ENCODE measurements at regions not wholly inside any gene's neighbourhood (a gene's known extent, or its start where the extent isn't known, plus 50 kb on each side); places are given as distances from the start of the nearest gene placed in this dataset.

- intact Hi-C loops (cut with DNase I; ENCODE audit: low total_unique reads) = no loop called here
- peaks cover 0 to 58% of the 10 kb centered on the region in 2 donors for H3K27me3 ChIP-seq
Observed at GRCh38 chr20:62531046-62531838, 55.4 kb upstream of the GATA5 start.

GRCh38 chr20:62532921-62533320, 57.1 kb upstream of the GATA5 start:
- H3K27me3 ChIP-seq = peaks cover 0 to 57% of the 10 kb centered on the region in 2 donors

More at GRCh38 chr20:62531046-62531838, 55.4 kb upstream of the GATA5 start:
- Histone ChIP-seq H3K9me3 (no peaks in the 10 kb centered on the region), H3K4me1 (no peaks in the 10 kb centered on the region), H3K36me3 (no peaks in the 10 kb centered on the region), H3K27ac (no peak overlapping the region), H3K4me3 (no peak overlapping the region)
- TF ChIP-seq POLR2A (IDR thresholded peaks at IDR 0.05) (no peak), CTCF (IDR thresholded peaks at IDR 0.05) (no peak), POLR2AphosphoS5 (IDR thresholded peaks at IDR 0.05) (no peak)
- no peak for DNase-seq (ENCODE audit: low spot score in 2 of 2)

GRCh38 chr20:62533591-62534495, 58.0 kb upstream of the GATA5 start:
- Histone ChIP-seq H3K27ac (no peak overlapping the region), H3K27me3 (peaks cover 0 to 66% of the 10 kb centered on the region in 2 donors), H3K4me1 (no peaks in the 10 kb centered on the region), H3K9me3 (no peaks in the 10 kb centered on the region), H3K36me3 (no peaks in the 10 kb centered on the region), H3K4me3 (no peak overlapping the region)
- no peak for DNase-seq (ENCODE audit: low spot score in 2 of 2)
- TF ChIP-seq CTCF (IDR thresholded peaks at IDR 0.05) (no peak), POLR2A (IDR thresholded peaks at IDR 0.05) (no peak), POLR2AphosphoS5 (IDR thresholded peaks at IDR 0.05) (no peak)
- intact Hi-C loops (cut with DNase I; ENCODE audit: low total_unique reads) = no loop called here

More at GRCh38 chr20:62532921-62533320, 57.1 kb upstream of the GATA5 start:
- TF ChIP-seq POLR2A (IDR thresholded peaks at IDR 0.05) (no peak), CTCF (IDR thresholded peaks at IDR 0.05) (no peak)
- no peak for DNase-seq (ENCODE audit: low spot score in 2 of 2)
- Histone ChIP-seq H3K36me3 (no peaks in the 10 kb centered on the region), H3K4me1 (no peaks in the 10 kb centered on the region), H3K27ac (no peak overlapping the region), H3K9me3 (no peaks in the 10 kb centered on the region), H3K4me3 (no peak overlapping the region)
- intact Hi-C loops (cut with DNase I; ENCODE audit: low total_unique reads) = no loop called here

- TF ChIP-seq POLR2AphosphoS5 (IDR thresholded peaks at IDR 0.05) (no peak), POLR2A (IDR thresholded peaks at IDR 0.05) (no peak), CTCF (IDR thresholded peaks at IDR 0.05) (no peak)
- DNase-seq (ENCODE audit: low spot score in 2 of 2) = no peak
- Histone ChIP-seq H3K27ac (no peak overlapping the region), H3K27me3 (peaks cover 0 to 75% of the 10 kb centered on the region in 2 donors), H3K4me3 (no peak overlapping the region), H3K4me1 (no peaks in the 10 kb centered on the region), H3K9me3 (no peaks in the 10 kb centered on the region), H3K36me3 (no peaks in the 10 kb centered on the region)
- intact Hi-C loops (cut with DNase I; ENCODE audit: low total_unique reads) = loop anchor here (5.0 kb wide), 1 partner anchor 1357 kb away; no protein-coding TSS in a partner anchor
Observed at GRCh38 chr20:62534526-62535221, 58.9 kb upstream of the GATA5 start.
